GM06990 (cell line): ENCODE measurements at regions not wholly inside any gene's neighbourhood (a gene's known extent, or its start where the extent isn't known, plus 50 kb on each side); places are given as distances from the start of the nearest gene placed in this dataset.

Source experiments
- DNase-seq: peaks from one replicate; pipeline ENCODE4 v3.0.0-alpha.2; 2011; ENCODE audit not compliant: insufficient read length; ENCODE audit errors: extremely low read depth
- H3K27me3 ChIP-seq: replicated peaks from 2 replicates; pipeline ENCODE4 v1.6.0; 2011; ENCODE audit warnings: low read length; ENCODE audit not compliant: control insufficient read depth, insufficient read depth
- H3K36me3 ChIP-seq: 2 replicates; pipeline ENCODE4 v1.5.1; 2011; ENCODE audit warnings: low read length; ENCODE audit not compliant: control insufficient read depth, insufficient read depth
- H3K4me3 ChIP-seq: replicated peaks from 2 replicates; pipeline ENCODE4 v1.5.1; 2011; ENCODE audit warnings: low read depth, mild to moderate bottlenecking, control low read depth, low read length
- CTCF ChIP-seq: IDR thresholded peaks from 2 replicates; pipeline ENCODE4 v1.5.1; 2011; ENCODE audit warnings: low read length, control low read depth, mild to moderate bottlenecking, inconsistent platforms; ENCODE audit not compliant: insufficient read depth, poor library complexity, severe bottlenecking

GRCh38 chr16:52718046-52718445 lies 171.1 kb upstream of the TOX3 start:
- DNase-seq = no peak
- no peak for TF ChIP-seq CTCF

GRCh38 chr16:52713740-52714139 lies 166.8 kb upstream of the TOX3 start:
- Histone ChIP-seq H3K36me3 (no peaks in the 10 kb centered on the region), H3K4me3 (no peak overlapping the region), H3K27me3 (no peaks in the 10 kb centered on the region; the same call in 1 of the 2 replicates)
- no peak for TF ChIP-seq CTCF
- no peak for DNase-seq

More at GRCh38 chr16:52718046-52718445, 171.1 kb upstream of the TOX3 start:
- Histone ChIP-seq H3K27me3 (no peaks in the 10 kb centered on the region; the same call in 1 of the 2 replicates), H3K36me3 (no peaks in the 10 kb centered on the region), H3K4me3 (no peak overlapping the region)

- H3K36me3 ChIP-seq = no peaks in the 10 kb centered on the region
- H3K27me3 ChIP-seq = no peaks in the 10 kb centered on the region
- H3K4me3 ChIP-seq = no peak overlapping the region
- no peak for DNase-seq
- no peak for TF ChIP-seq CTCF
Measured at GRCh38 chr16:52709306-52709705, 162.4 kb upstream of the TOX3 start.

- no peak for TF ChIP-seq CTCF
- Histone ChIP-seq H3K36me3 (no peaks in the 10 kb centered on the region), H3K27me3 (no peaks in the 10 kb centered on the region), H3K4me3 (no peak overlapping the region)
- no peak for DNase-seq
Measured at GRCh38 chr16:52708476-52708875, 161.5 kb upstream of the TOX3 start.

- no peaks in the 10 kb centered on the region for H3K27me3 ChIP-seq
- no peak for TF ChIP-seq CTCF
- DNase-seq = no peak
- H3K4me3 ChIP-seq = no peak overlapping the region
- H3K36me3 ChIP-seq = no peaks in the 10 kb centered on the region
Measured at GRCh38 chr16:52707676-52708337, 160.9 kb upstream of the TOX3 start.

- H3K27me3 ChIP-seq = no peaks in the 10 kb centered on the region
- no peaks in the 10 kb centered on the region for H3K36me3 ChIP-seq
- DNase-seq = no peak
- no peak for TF ChIP-seq CTCF
- no peak overlapping the region for H3K4me3 ChIP-seq
Measured at GRCh38 chr16:52705122-52705521, 158.2 kb upstream of the TOX3 start.
